ENCODE measurements at regions not wholly inside any gene's neighbourhood (a gene's known extent, or its start where the extent isn't known, plus 50 kb on each side); places are given as distances from the start of the nearest gene placed in this dataset.

DNA sequence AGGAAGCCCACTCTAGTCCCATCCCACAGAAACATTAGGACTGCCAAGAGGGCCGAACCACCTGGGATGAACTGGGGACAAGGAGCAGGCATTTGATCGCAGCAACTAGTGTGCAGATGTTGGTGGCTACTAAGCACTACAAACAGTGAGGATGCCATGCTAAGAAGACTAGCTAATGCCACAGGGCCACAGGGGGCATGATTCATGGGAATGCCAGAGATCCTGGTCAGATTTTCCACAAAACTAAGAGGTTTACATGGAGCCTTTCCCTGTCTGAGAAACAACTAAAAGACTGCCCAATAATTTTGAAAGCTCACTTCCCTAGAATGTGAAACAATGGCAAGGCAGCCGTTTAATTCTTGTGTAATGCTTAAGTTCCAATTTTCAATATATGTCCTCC, 375.9 kb upstream of the PTCHD4 start:
- H3K27me3 ChIP-seq (replicated peaks in 1 of 2; ENCODE audit: control insufficient read depth in 2 of 2, extremely low read depth in 1 of 2, insufficient read depth in 2 of 2, low read length in 1 of 2), result no peaks in the 10 kb centered on the region
- ChIA-PET POLR2A (no interaction called here), CTCF (no interaction called here)
- H3K4me1 Mint-ChIP-seq, result no peaks in the 10 kb centered on the region
- H3K9me3 Mint-ChIP-seq, result peaks cover 5 to 13% (median 5%) of the 10 kb centered on the region in 3 donors
- no peak overlapping the region for H3K4me3 ChIP-seq (ENCODE audit: control insufficient read depth in 1 of 2, extremely low read depth in 1 of 2, low read length in 1 of 2)
- WGBS (ENCODE audit: insufficient coverage), result 100% methylated on average over 2 of the region's 3 CpGs
- H3K4me1 ChIP-seq (ENCODE audit: control insufficient read depth in 1 of 2, extremely low read depth in 1 of 2, insufficient read depth in 2 of 2, low read length in 2 of 2), result no peaks in the 10 kb centered on the region
- H3K27ac Mint-ChIP-seq, result no peak overlapping the region
- H3K4me3 Mint-ChIP-seq, result no peak overlapping the region
- H3K9me3 ChIP-seq, result no peaks in the 10 kb centered on the region
- no peaks in the 10 kb centered on the region for H3K36me3 Mint-ChIP-seq
- ATAC-seq (replicated peaks in 1 of 4) (no peak), DNase-seq (no peak)
- H3K36me3 ChIP-seq (ENCODE audit: control insufficient read depth in 2 of 2, extremely low read depth in 1 of 2, insufficient read depth in 1 of 2, low read length in 1 of 2), result no peaks in the 10 kb centered on the region
- no peak overlapping the region for H3K27ac ChIP-seq (ENCODE audit: low read length)
- no peaks in the 10 kb centered on the region for H3K27me3 Mint-ChIP-seq

DNA sequence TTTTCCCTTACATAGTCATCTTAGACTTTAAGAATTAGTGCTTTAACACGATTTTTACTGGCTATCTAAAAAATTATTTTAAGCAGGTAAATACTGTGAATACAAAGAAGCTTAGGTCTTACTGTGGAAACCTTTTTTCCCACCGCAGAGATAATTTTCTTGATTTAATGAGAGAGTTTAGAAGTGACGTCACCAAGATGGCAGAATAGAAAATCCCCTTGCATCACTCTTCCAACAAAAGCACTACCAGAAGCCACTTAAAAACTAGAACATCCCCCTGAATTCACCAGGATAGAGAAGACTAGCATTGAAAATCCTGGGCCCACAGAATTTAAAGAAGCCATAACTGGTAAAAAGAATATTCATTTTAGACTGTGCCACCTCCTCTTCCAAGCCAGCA, 375.4 kb upstream of the PTCHD4 start:
- Mint-ChIP-seq H3K4me3 (no peak overlapping the region), H3K9me3 (peaks cover 5 to 9% (median 7%) of the 10 kb centered on the region in 3 donors), H3K27ac (no peak overlapping the region), H3K27me3 (no peaks in the 10 kb centered on the region), H3K4me1 (no peaks in the 10 kb centered on the region), H3K36me3 (no peaks in the 10 kb centered on the region)
- POLR2A ChIA-PET, result no interaction called here
- Histone ChIP-seq H3K4me3 (ENCODE audit: control insufficient read depth in 1 of 2, extremely low read depth in 1 of 2, low read length in 1 of 2) (no peak overlapping the region), H3K36me3 (ENCODE audit: control insufficient read depth in 2 of 2, extremely low read depth in 1 of 2, insufficient read depth in 1 of 2, low read length in 1 of 2) (no peaks in the 10 kb centered on the region), H3K27me3 (replicated peaks in 1 of 2; ENCODE audit: control insufficient read depth in 2 of 2, extremely low read depth in 1 of 2, insufficient read depth in 2 of 2, low read length in 1 of 2) (no peaks in the 10 kb centered on the region), H3K27ac (ENCODE audit: low read length) (no peak overlapping the region), H3K4me1 (ENCODE audit: control insufficient read depth in 1 of 2, extremely low read depth in 1 of 2, insufficient read depth in 2 of 2, low read length in 2 of 2) (no peaks in the 10 kb centered on the region), H3K9me3 (no peaks in the 10 kb centered on the region)
- ATAC-seq (replicated peaks in 1 of 4) (no peak), DNase-seq (no peak)
- CTCF ChIA-PET, result no interaction called here
- WGBS (ENCODE audit: insufficient coverage), result no CpG with 5 or more reads among the region's 3 CpGs

DNA sequence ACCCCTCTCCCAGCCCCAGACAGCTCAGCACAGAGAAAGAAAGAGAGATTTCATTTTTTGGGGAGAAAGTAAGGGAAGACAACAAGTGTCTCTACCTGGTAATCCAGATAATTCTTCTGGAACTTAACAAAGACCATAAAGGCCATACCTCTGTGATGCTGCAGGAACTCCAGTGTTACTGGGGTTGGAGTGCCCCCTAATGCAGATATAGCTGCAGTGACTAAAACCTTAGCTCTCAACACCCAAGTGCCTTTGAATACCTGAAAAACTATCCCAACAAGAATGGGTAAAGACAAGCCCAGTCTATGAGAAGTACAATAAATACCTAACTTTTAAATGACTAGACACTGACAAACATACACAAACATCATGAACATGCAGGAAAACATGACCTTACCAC, 365.3 kb upstream of the PTCHD4 start:
- H3K27ac Mint-ChIP-seq, result no peak overlapping the region
- H3K4me1 Mint-ChIP-seq, result no peaks in the 10 kb centered on the region
- ChIA-PET POLR2A (no interaction called here), CTCF (no interaction called here)
- ATAC-seq (replicated peaks in 1 of 4) (no peak), DNase-seq (no peak)
- H3K36me3 Mint-ChIP-seq, result no peaks in the 10 kb centered on the region
- Histone ChIP-seq H3K27ac (ENCODE audit: low read length) (no peak overlapping the region), H3K27me3 (replicated peaks in 1 of 2; ENCODE audit: control insufficient read depth in 2 of 2, extremely low read depth in 1 of 2, insufficient read depth in 2 of 2, low read length in 1 of 2) (no peaks in the 10 kb centered on the region), H3K9me3 (no peaks in the 10 kb centered on the region), H3K4me1 (ENCODE audit: control insufficient read depth in 1 of 2, extremely low read depth in 1 of 2, insufficient read depth in 2 of 2, low read length in 2 of 2) (no peaks in the 10 kb centered on the region), H3K4me3 (ENCODE audit: control insufficient read depth in 1 of 2, extremely low read depth in 1 of 2, low read length in 1 of 2) (no peak overlapping the region), H3K36me3 (ENCODE audit: control insufficient read depth in 2 of 2, extremely low read depth in 1 of 2, insufficient read depth in 1 of 2, low read length in 1 of 2) (no peaks in the 10 kb centered on the region)
- no peaks in the 10 kb centered on the region for H3K27me3 Mint-ChIP-seq
- no peak overlapping the region for H3K4me3 Mint-ChIP-seq
- H3K9me3 Mint-ChIP-seq, result peaks cover 6 to 11% (median 7%) of the 10 kb centered on the region in 3 donors

DNA sequence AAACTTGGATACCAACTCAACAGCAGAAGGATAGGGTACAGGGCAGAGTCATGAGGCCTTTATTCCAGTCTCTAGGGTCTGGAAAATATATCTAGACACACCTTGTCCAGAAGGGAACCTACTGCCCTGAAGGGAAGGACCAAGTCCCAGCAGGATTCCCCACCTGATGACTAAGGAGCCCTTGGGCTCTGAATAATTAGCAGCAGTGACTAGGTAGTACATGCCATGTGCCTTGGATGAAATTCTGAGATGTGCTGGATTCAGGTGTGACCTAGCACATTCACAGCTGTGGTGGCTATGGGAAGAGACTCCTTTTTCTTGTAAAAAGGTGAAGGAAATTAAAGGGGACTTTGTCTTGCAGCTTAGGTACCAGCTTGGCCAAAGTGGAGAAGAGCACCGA, 364.3 kb upstream of the PTCHD4 start:
- 100% methylated on average over 1 of the region's 1 CpG for WGBS (ENCODE audit: insufficient coverage)
- Mint-ChIP-seq H3K4me3 (no peak overlapping the region), H3K4me1 (no peaks in the 10 kb centered on the region), H3K27ac (no peak overlapping the region), H3K9me3 (peaks cover 7 to 10% (median 9%) of the 10 kb centered on the region in 3 donors), H3K36me3 (no peaks in the 10 kb centered on the region), H3K27me3 (no peaks in the 10 kb centered on the region)
- H3K27ac ChIP-seq (ENCODE audit: low read length), result no peak overlapping the region
- CTCF ChIA-PET, result no interaction called here
- no peak overlapping the region for H3K4me3 ChIP-seq (ENCODE audit: control insufficient read depth in 1 of 2, extremely low read depth in 1 of 2, low read length in 1 of 2)
- DNase-seq, result no peak
- H3K27me3 ChIP-seq (replicated peaks in 1 of 2; ENCODE audit: control insufficient read depth in 2 of 2, extremely low read depth in 1 of 2, insufficient read depth in 2 of 2, low read length in 1 of 2), result no peaks in the 10 kb centered on the region
- ATAC-seq (replicated peaks in 1 of 4), result no peak
- POLR2A ChIA-PET, result no interaction called here
- no peaks in the 10 kb centered on the region for H3K4me1 ChIP-seq (ENCODE audit: control insufficient read depth in 1 of 2, extremely low read depth in 1 of 2, insufficient read depth in 2 of 2, low read length in 2 of 2)
- H3K36me3 ChIP-seq (ENCODE audit: control insufficient read depth in 2 of 2, extremely low read depth in 1 of 2, insufficient read depth in 1 of 2, low read length in 1 of 2), result no peaks in the 10 kb centered on the region
- H3K9me3 ChIP-seq, result no peaks in the 10 kb centered on the region

DNA sequence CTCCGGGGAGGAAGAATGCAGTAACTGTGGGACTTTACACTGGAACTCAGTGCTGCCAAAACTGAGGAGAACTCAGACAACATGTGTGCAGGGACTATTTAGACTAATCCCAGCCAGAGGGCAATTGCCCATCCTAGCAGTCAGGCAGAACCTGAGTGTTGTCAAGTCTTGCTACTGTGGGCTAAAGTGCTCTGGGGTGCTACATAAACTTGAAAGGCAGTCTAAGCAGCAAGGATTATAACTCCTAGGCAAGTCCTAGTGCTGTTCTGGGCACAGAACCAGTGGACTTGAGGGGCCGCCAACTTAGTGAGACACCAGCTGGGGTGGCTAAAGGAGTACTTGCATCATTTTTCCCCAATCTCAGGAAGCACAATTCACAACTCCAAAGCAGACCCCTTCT, 363.8 kb upstream of the PTCHD4 start:
- H3K27ac Mint-ChIP-seq, result no peak overlapping the region
- no peak overlapping the region for H3K4me3 ChIP-seq (ENCODE audit: control insufficient read depth in 1 of 2, extremely low read depth in 1 of 2, low read length in 1 of 2)
- H3K4me3 Mint-ChIP-seq, result no peak overlapping the region
- H3K4me1 ChIP-seq (ENCODE audit: control insufficient read depth in 1 of 2, extremely low read depth in 1 of 2, insufficient read depth in 2 of 2, low read length in 2 of 2), result no peaks in the 10 kb centered on the region
- ChIA-PET CTCF (no interaction called here), POLR2A (no interaction called here)
- H3K27ac ChIP-seq (ENCODE audit: low read length), result no peak overlapping the region
- WGBS (ENCODE audit: insufficient coverage), result 71% methylated on average over 1 of the region's 2 CpGs
- H3K27me3 Mint-ChIP-seq, result no peaks in the 10 kb centered on the region
- ATAC-seq (replicated peaks in 1 of 4), result no peak
- H3K27me3 ChIP-seq (replicated peaks in 1 of 2; ENCODE audit: control insufficient read depth in 2 of 2, extremely low read depth in 1 of 2, insufficient read depth in 2 of 2, low read length in 1 of 2), result no peaks in the 10 kb centered on the region
- H3K36me3 Mint-ChIP-seq, result no peaks in the 10 kb centered on the region
- H3K9me3 Mint-ChIP-seq, result peaks cover 7 to 10% (median 9%) of the 10 kb centered on the region in 3 donors
- H3K9me3 ChIP-seq, result no peaks in the 10 kb centered on the region
- H3K4me1 Mint-ChIP-seq, result no peaks in the 10 kb centered on the region
- no peaks in the 10 kb centered on the region for H3K36me3 ChIP-seq (ENCODE audit: control insufficient read depth in 2 of 2, extremely low read depth in 1 of 2, insufficient read depth in 1 of 2, low read length in 1 of 2)
- DNase-seq, result no peak

DNA sequence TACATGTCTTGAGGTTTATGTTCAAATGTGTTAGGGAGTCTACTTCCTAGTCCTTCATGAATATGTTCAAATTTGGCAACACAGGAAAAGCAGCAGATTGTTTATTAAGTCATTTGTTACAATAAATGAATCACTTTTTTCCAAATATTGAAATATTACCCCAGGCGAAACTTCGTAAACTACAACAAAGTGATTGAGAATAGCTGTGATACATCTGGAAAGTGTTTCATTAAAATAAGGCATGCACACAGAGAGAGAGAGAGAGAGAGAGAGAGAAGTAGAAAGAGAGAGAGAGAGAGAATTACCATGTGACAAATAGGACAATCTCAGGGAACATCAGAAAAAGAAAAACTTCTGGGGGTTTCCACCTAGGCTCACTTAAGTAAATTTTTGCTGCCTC, 363.1 kb upstream of the PTCHD4 start:
- Histone ChIP-seq H3K4me3 (ENCODE audit: control insufficient read depth in 1 of 2, extremely low read depth in 1 of 2, low read length in 1 of 2) (no peak overlapping the region), H3K4me1 (ENCODE audit: control insufficient read depth in 1 of 2, extremely low read depth in 1 of 2, insufficient read depth in 2 of 2, low read length in 2 of 2) (no peaks in the 10 kb centered on the region), H3K36me3 (ENCODE audit: control insufficient read depth in 2 of 2, extremely low read depth in 1 of 2, insufficient read depth in 1 of 2, low read length in 1 of 2) (no peaks in the 10 kb centered on the region), H3K27me3 (replicated peaks in 1 of 2; ENCODE audit: control insufficient read depth in 2 of 2, extremely low read depth in 1 of 2, insufficient read depth in 2 of 2, low read length in 1 of 2) (no peaks in the 10 kb centered on the region), H3K9me3 (no peaks in the 10 kb centered on the region), H3K27ac (ENCODE audit: low read length) (no peak overlapping the region)
- ATAC-seq (replicated peaks in 1 of 4) (no peak), DNase-seq (no peak)
- WGBS (ENCODE audit: insufficient coverage), result no CpG with 5 or more reads among the region's 2 CpGs
- Mint-ChIP-seq H3K4me1 (no peaks in the 10 kb centered on the region), H3K36me3 (no peaks in the 10 kb centered on the region), H3K9me3 (peaks cover 9 to 11% (median 9%) of the 10 kb centered on the region in 3 donors), H3K4me3 (no peak overlapping the region), H3K27me3 (no peaks in the 10 kb centered on the region), H3K27ac (no peak overlapping the region)
- CTCF ChIA-PET, result no interaction called here
- POLR2A ChIA-PET, result no interaction called here

DNA sequence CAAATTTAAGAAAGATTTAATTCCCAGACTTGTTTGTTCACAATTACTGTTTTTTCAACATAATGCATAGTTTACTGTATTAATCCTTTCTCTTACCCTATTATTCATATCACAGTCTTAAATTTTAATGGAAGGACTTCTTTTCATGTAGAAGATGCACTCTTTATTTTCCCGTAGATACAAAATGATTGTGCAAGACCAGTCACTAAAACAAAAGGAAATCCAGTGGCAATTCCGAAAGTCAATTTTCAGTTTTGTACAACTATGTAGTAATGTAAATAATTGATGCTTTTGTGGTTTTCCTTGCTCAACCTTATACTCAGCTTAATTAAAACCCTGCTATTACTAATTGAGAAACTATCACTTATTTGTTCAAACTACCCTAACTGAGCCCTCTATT, 361.5 kb upstream of the PTCHD4 start:
- H3K9me3 Mint-ChIP-seq, result peaks cover 2 to 11% (median 9%) of the 10 kb centered on the region in 3 donors
- no CpG with 5 or more reads among the region's 2 CpGs for WGBS (ENCODE audit: insufficient coverage)
- POLR2A ChIA-PET, result no interaction called here
- CTCF ChIA-PET, result no interaction called here
- no peaks in the 10 kb centered on the region for H3K27me3 Mint-ChIP-seq
- Histone ChIP-seq H3K4me3 (ENCODE audit: control insufficient read depth in 1 of 2, extremely low read depth in 1 of 2, low read length in 1 of 2) (no peak overlapping the region), H3K9me3 (no peaks in the 10 kb centered on the region), H3K27me3 (replicated peaks in 1 of 2; ENCODE audit: control insufficient read depth in 2 of 2, extremely low read depth in 1 of 2, insufficient read depth in 2 of 2, low read length in 1 of 2) (no peaks in the 10 kb centered on the region), H3K36me3 (ENCODE audit: control insufficient read depth in 2 of 2, extremely low read depth in 1 of 2, insufficient read depth in 1 of 2, low read length in 1 of 2) (no peaks in the 10 kb centered on the region), H3K27ac (ENCODE audit: low read length) (no peak overlapping the region), H3K4me1 (ENCODE audit: control insufficient read depth in 1 of 2, extremely low read depth in 1 of 2, insufficient read depth in 2 of 2, low read length in 2 of 2) (no peaks in the 10 kb centered on the region)
- ATAC-seq (replicated peaks in 1 of 4) (no peak), DNase-seq (no peak)
- H3K4me1 Mint-ChIP-seq, result no peaks in the 10 kb centered on the region
- no peak overlapping the region for H3K27ac Mint-ChIP-seq
- no peak overlapping the region for H3K4me3 Mint-ChIP-seq
- no peaks in the 10 kb centered on the region for H3K36me3 Mint-ChIP-seq
